GM23338 (cell line): ENCODE measurements at regions not wholly inside any gene's neighbourhood (a gene's known extent, or its start where the extent isn't known, plus 50 kb on each side); places are given as distances from the start of the nearest gene placed in this dataset.

Experiments
- ATAC-seq: fragments of 200-7000 bp; cut with Tn5 transposase; 3 replicates; pipeline ENCODE4 v1.9.1; 2020
- DNase-seq: peaks from one replicate; pipeline ENCODE4 v3.0.0-alpha.2; 2015; ENCODE audit warnings: low spot score
- H2AFZ ChIP-seq: fragments of 200-600 bp; sonication (generic); 2 replicates; pipeline ENCODE4 v1.8.0; 2016; ENCODE audit warnings: antibody characterized with exemption, mild to moderate bottlenecking, moderate library complexity
- H3F3A ChIP-seq: fragments of 200-600 bp; sonication (generic); replicated peaks from 2 replicates; pipeline ENCODE4 v1.8.0; 2017; ENCODE audit warnings: antibody characterized with exemption, mixed run types, low read depth
- H3K27ac ChIP-seq: fragments of 200-600 bp; sonication (generic); 2 replicates; pipeline ENCODE4 v1.6.1; 2016; ENCODE audit warnings: low read depth
- H3K27me3 ChIP-seq: fragments of 200-600 bp; sonication (generic); 2 replicates; pipeline ENCODE4 v1.8.0; 2016; ENCODE audit warnings: mild to moderate bottlenecking, mixed run types, moderate library complexity; ENCODE audit not compliant: insufficient read depth
- H3K36me3 ChIP-seq: fragments of 200-600 bp; sonication (generic); 2 replicates; pipeline ENCODE4 v1.8.0; 2016; ENCODE audit warnings: mild to moderate bottlenecking; ENCODE audit not compliant: insufficient read depth
- H3K4me1 ChIP-seq: fragments of 200-600 bp; sonication (generic); 2 replicates; pipeline ENCODE4 v1.8.0; 2016; ENCODE audit warnings: mild to moderate bottlenecking, moderate library complexity; ENCODE audit not compliant: insufficient read depth
- H3K4me2 ChIP-seq: fragments of 200-600 bp; sonication (generic); 2 replicates; pipeline ENCODE4 v1.7.1; 2017; ENCODE audit warnings: mixed run types
- H3K4me3 ChIP-seq: fragments of 200-600 bp; sonication (generic); 2 replicates; pipeline ENCODE4 v1.6.1; 2016; ENCODE audit warnings: mixed run types
- H3K79me2 ChIP-seq: fragments of 200-600 bp; sonication (generic); replicated peaks from 2 replicates; pipeline ENCODE4 v1.8.0; 2017; ENCODE audit warnings: mild to moderate bottlenecking; ENCODE audit not compliant: insufficient read depth
- H3K9me2 ChIP-seq: fragments of 200-600 bp; sonication (generic); 2 replicates; pipeline ENCODE4 v1.8.0; 2017; ENCODE audit not compliant: insufficient read depth
- H4K20me1 ChIP-seq: fragments of 200-600 bp; sonication (generic); replicated peaks from 2 replicates; pipeline ENCODE4 v1.8.0; 2017; ENCODE audit warnings: mild to moderate bottlenecking; ENCODE audit not compliant: insufficient read depth
- H3K27ac Mint-ChIP-seq: 2 replicates; pipeline ENCODE4 v1.8.0; 2020; ENCODE audit warnings: inconsistent platforms, mild to moderate bottlenecking, moderate library complexity, mixed read lengths
- H3K27me3 Mint-ChIP-seq: 3 replicates; pipeline ENCODE4 v1.8.0; 2022; ENCODE audit warnings: low read depth, mild to moderate bottlenecking, moderate library complexity, mixed read lengths, inconsistent platforms; ENCODE audit not compliant: insufficient read depth, poor library complexity
- H3K36me3 Mint-ChIP-seq: 3 replicates; pipeline ENCODE4 v1.8.0; 2021; ENCODE audit warnings: low read depth, mild to moderate bottlenecking, inconsistent platforms, moderate library complexity, mixed read lengths
- H3K4me1 Mint-ChIP-seq: 3 replicates; pipeline ENCODE4 v1.8.0; 2020; ENCODE audit warnings: mild to moderate bottlenecking, inconsistent platforms, mixed read lengths
- H3K4me3 Mint-ChIP-seq: 3 replicates; pipeline ENCODE4 v1.8.0; 2021; ENCODE audit warnings: moderate library complexity, mild to moderate bottlenecking, inconsistent platforms, mixed read lengths
- H3K9me3 Mint-ChIP-seq: 3 replicates; pipeline ENCODE4 v1.8.0; 2020; ENCODE audit warnings: moderate library complexity, mild to moderate bottlenecking, inconsistent platforms, mixed read lengths
- CTCF ChIP-seq, 2 experiments: fragments of 200-600 bp in 1 of 2; sonication (generic) in 1 of 2; conservative IDR thresholded peaks; 2 replicates each; pipeline versions ENCODE4 v1.5.1 to v1.6.1; 2016 to 2017; ENCODE audit warnings: antibody characterized with exemption in 2 of 2, low read depth in 2 of 2, mild to moderate bottlenecking in 2 of 2, moderate library complexity in 1 of 2
- ETS1 ChIP-seq: IDR thresholded peaks from 2 replicates; pipeline ENCODE4 v1.6.1; 2016; ENCODE audit warnings: antibody characterized with exemption
- EZH2 ChIP-seq: fragments of 200-600 bp; sonication (generic); IDR thresholded peaks from one replicate; pipeline ENCODE4 v1.8.0; 2017; ENCODE audit warnings: antibody characterized with exemption, mild to moderate bottlenecking, low read depth; ENCODE audit not compliant: unreplicated experiment
- EZH2phosphoT487 ChIP-seq: fragments of 200-600 bp; sonication (generic); IDR thresholded peaks from one replicate; pipeline ENCODE4 v1.8.1; 2018; ENCODE audit warnings: antibody characterized with exemption; ENCODE audit not compliant: unreplicated experiment
- JUNB ChIP-seq: IDR thresholded peaks from one replicate; pipeline ENCODE4 v1.6.1; 2016; ENCODE audit warnings: antibody characterized with exemption; ENCODE audit not compliant: unreplicated experiment
- REST ChIP-seq: IDR thresholded peaks from one replicate; pipeline ENCODE4 v1.6.1; 2018; ENCODE audit warnings: antibody characterized with exemption; ENCODE audit not compliant: unreplicated experiment
- STAT1 ChIP-seq: IDR thresholded peaks from one replicate; pipeline ENCODE4 v1.6.1; 2016; ENCODE audit warnings: antibody characterized with exemption; ENCODE audit not compliant: unreplicated experiment
- ZNF114 ChIP-seq: fragments of 250-450 bp; sonication (Bioruptor Pico); IDR thresholded peaks from 2 replicates; pipeline ENCODE4 v1.5.0; 2020; ENCODE audit warnings: mild to moderate bottlenecking, moderate library complexity
- ZNF462 ChIP-seq: fragments of 250-450 bp; sonication (Bioruptor Pico); IDR thresholded peaks from 2 replicates; pipeline ENCODE4 v1.5.0; 2020; ENCODE audit warnings: mild to moderate bottlenecking, moderate library complexity

GRCh38 chr10:52688899-52689298 lies 83.7 kb downstream of the MBL2 start:
- no peak overlapping the region for H3K27ac Mint-ChIP-seq
- TF ChIP-seq CTCF (conservative IDR thresholded peaks at IDR 0.05; ENCODE audit: low read depth in 2 of 2) = no peak
- no peak for TF ChIP-seq ZNF462
- TF ChIP-seq ETS1 = no peak
- TF ChIP-seq EZH2phosphoT487 = no peak
- no peak for TF ChIP-seq EZH2
- no peak for TF ChIP-seq STAT1
- TF ChIP-seq ZNF114 (CRISPR knock-in tag) = no peak
- no peak for TF ChIP-seq JUNB
- TF ChIP-seq REST = no peak

More at GRCh38 chr10:52688899-52689298, 83.7 kb downstream of the MBL2 start:
- no peaks in the 10 kb centered on the region for H3F3A ChIP-seq
- no peak overlapping the region for H3K27ac ChIP-seq
- DNase-seq (no peak), ATAC-seq (no peak)
- peak overlapping the region; percentile 85 for H2AFZ ChIP-seq
- peaks cover 18% of the 10 kb centered on the region; the same call in 2 of the 3 replicates for H3K9me3 Mint-ChIP-seq
- no peaks in the 10 kb centered on the region for H3K9me2 ChIP-seq
- no peaks in the 10 kb centered on the region for H3K4me1 Mint-ChIP-seq
- H3K36me3 ChIP-seq = no peaks in the 10 kb centered on the region
- H3K4me3 ChIP-seq = no peak overlapping the region
- no peak overlapping the region for H3K4me3 Mint-ChIP-seq
- H3K27me3 Mint-ChIP-seq = no peaks in the 10 kb centered on the region
- no peaks in the 10 kb centered on the region for H3K4me1 ChIP-seq
- no peaks in the 10 kb centered on the region for H4K20me1 ChIP-seq
- H3K36me3 Mint-ChIP-seq = peaks cover 4% of the 10 kb centered on the region; the same call in 2 of the 3 replicates
- no peak overlapping the region for H3K4me2 ChIP-seq
- no peaks in the 10 kb centered on the region for H3K27me3 ChIP-seq
- H3K79me2 ChIP-seq = no peaks in the 10 kb centered on the region
